Activated B cell treated with CpG ODN at 0.5 μM for 24 hours (primary cell): ENCODE measurements at regions not wholly inside any gene's neighbourhood (a gene's known extent, or its start where the extent isn't known, plus 50 kb on each side); places are given as distances from the start of the nearest gene placed in this dataset.

Experiments
- ATAC-seq: fragments of 200-7000 bp; cut with Tn5 transposase; one replicate; pipeline ENCODE4 v1.10.0; 2021; ENCODE audit warnings: low read depth, mild to moderate bottlenecking, moderate library complexity
- CTCF ChIA-PET: fragments of 350-600 bp; sonication (Branson Sonifier 250); formaldehyde crosslinking; loops from one replicate; lab custom pipeline; 2021; ENCODE audit warnings: antibody characterized with exemption; lab: Charles Lee
- POLR2A ChIA-PET: fragments of 350-600 bp; sonication (Branson Sonifier 250); formaldehyde crosslinking; loops from one replicate; lab custom pipeline; 2021; ENCODE audit warnings: antibody characterized with exemption; lab: Charles Lee
- DNase-seq: peaks from one replicate; pipeline ENCODE4 v3.0.0; 2022
- H3K27ac Mint-ChIP-seq: one replicate; pipeline ENCODE4 v1.8.0; 2020; ENCODE audit warnings: mixed read lengths
- H3K27me3 Mint-ChIP-seq: one replicate; pipeline ENCODE4 v1.8.0; 2021; ENCODE audit warnings: mixed read lengths
- H3K36me3 Mint-ChIP-seq: one replicate; pipeline ENCODE4 v1.8.0; 2021; ENCODE audit warnings: low read depth, mixed read lengths
- H3K4me1 Mint-ChIP-seq: one replicate; pipeline ENCODE4 v1.8.0; 2021; ENCODE audit warnings: mixed read lengths
- H3K4me3 Mint-ChIP-seq: one replicate; pipeline ENCODE4 v1.8.0; 2020; ENCODE audit warnings: mild to moderate bottlenecking, mixed read lengths
- H3K9me3 Mint-ChIP-seq: one replicate; pipeline ENCODE4 v1.8.0; 2020; ENCODE audit warnings: mixed read lengths
- intact Hi-C: fragments of 100-400 bp; cut with micrococcal nuclease; formaldehyde crosslinking; loops from one replicate; pipeline ENCODE4 v1.15.1; 2024
- TF ChIP-seq, protein P1 (sequence below): fragments of 200-600 bp; IDR thresholded peaks from one replicate; pipeline ENCODE4 v1.8.0; 2022; ENCODE audit warnings: antibody characterized with exemption, mild to moderate bottlenecking

DNA sequence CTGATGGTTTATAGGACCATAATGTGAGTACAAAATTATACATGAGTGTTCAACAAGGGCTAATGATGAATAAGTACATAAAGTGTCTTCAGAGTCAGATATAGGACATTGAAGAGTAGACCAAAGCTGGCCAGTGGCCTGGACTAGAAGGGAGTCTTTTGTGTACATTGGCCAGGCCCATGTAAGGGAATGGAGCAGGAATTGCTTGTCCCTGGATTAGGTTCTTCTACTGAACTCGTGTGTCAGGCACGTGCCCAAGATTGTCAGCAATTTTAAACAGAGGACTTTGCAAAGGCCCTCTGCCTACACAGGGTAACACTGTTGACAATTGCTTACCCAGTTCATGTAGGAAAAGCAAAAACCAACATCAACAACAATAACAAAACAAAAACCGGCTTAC, 196.0 kb upstream of the SEL1L start:
- ChIA-PET POLR2A (no interaction called here), CTCF (no interaction called here)
- no peak overlapping the region for H3K4me3 Mint-ChIP-seq
- TF ChIP-seq, protein P1, sequence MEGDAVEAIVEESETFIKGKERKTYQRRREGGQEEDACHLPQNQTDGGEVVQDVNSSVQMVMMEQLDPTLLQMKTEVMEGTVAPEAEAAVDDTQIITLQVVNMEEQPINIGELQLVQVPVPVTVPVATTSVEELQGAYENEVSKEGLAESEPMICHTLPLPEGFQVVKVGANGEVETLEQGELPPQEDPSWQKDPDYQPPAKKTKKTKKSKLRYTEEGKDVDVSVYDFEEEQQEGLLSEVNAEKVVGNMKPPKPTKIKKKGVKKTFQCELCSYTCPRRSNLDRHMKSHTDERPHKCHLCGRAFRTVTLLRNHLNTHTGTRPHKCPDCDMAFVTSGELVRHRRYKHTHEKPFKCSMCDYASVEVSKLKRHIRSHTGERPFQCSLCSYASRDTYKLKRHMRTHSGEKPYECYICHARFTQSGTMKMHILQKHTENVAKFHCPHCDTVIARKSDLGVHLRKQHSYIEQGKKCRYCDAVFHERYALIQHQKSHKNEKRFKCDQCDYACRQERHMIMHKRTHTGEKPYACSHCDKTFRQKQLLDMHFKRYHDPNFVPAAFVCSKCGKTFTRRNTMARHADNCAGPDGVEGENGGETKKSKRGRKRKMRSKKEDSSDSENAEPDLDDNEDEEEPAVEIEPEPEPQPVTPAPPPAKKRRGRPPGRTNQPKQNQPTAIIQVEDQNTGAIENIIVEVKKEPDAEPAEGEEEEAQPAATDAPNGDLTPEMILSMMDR, result no peak
- DNase-seq (no peak), ATAC-seq (no peak)
- no peak overlapping the region for H3K27ac Mint-ChIP-seq
- H3K36me3 Mint-ChIP-seq, result no peaks in the 10 kb centered on the region
- no peaks in the 10 kb centered on the region for H3K27me3 Mint-ChIP-seq
- intact Hi-C loops, result no loop called here
- H3K4me1 Mint-ChIP-seq, result no peaks in the 10 kb centered on the region
- peaks cover 2% of the 10 kb centered on the region for H3K9me3 Mint-ChIP-seq

DNA sequence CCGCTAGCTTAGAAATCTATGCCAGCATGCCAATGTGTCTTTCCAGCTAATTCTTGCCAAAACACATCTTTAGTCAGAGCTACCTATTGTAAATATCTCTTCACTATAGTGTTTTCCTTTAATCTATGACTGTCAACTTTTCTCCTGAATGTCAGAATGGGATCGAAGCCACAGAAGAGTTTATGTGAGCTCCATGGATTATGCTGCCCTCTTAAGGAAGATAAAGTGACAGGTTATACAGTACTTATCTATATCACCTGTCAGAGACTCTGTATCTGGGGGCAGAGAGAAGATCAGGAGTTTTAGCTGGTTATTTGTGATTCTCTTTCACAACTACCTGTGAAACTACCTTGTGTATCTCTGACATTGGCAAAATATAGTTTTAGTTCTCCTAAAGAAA, 204.3 kb upstream of the SEL1L start:
- H3K9me3 Mint-ChIP-seq, result peaks cover 2% of the 10 kb centered on the region
- ChIA-PET POLR2A (no interaction called here), CTCF (no interaction called here)
- DNase-seq, result no peak
- no peak for ATAC-seq
- no peak overlapping the region for H3K4me3 Mint-ChIP-seq
- intact Hi-C loops, result no loop called here
- H3K27ac Mint-ChIP-seq, result no peak overlapping the region
- H3K27me3 Mint-ChIP-seq, result no peaks in the 10 kb centered on the region
- TF ChIP-seq, protein P1, result no peak
- no peaks in the 10 kb centered on the region for H3K36me3 Mint-ChIP-seq
- H3K4me1 Mint-ChIP-seq, result no peaks in the 10 kb centered on the region

DNA sequence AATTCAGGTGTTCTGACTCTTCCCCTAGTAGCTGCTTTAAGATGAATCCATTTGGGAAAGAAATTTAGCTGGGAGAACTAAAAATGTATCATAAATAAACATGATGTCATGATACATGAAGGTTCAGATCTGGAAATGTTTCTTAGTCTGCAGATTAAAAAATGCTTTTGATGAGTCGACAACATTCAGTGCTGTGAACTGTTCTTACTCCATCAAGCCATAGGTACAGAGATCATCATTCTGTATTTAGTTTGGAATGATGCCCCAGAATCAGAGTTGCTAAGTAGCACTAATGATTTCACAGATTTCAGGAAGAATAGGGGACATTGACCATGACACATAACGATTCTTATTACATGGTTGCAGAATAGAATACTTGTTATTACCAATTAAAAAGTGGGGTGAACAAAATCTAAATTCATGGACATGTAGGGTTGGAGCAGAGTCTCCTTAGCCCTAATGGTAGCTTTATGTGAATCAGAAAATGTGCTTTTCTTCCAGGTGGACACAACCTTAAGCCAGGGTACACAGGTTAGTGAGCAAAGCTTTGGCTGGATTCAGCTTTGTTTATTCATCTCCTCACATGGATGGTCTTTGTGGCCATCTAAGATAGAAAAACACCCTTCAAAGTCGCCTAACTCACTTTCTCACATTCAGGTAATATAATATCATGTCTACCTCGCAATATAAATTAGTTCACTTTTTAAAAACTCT, 205.4 kb upstream of the SEL1L start:
- TF ChIP-seq, protein P1, result no peak
- no peak overlapping the region for H3K4me3 Mint-ChIP-seq
- no peak for DNase-seq
- H3K36me3 Mint-ChIP-seq, result no peaks in the 10 kb centered on the region
- no peaks in the 10 kb centered on the region for H3K4me1 Mint-ChIP-seq
- H3K9me3 Mint-ChIP-seq, result no peaks in the 10 kb centered on the region
- CTCF ChIA-PET, result no interaction called here
- POLR2A ChIA-PET, result no interaction called here
- no peak for ATAC-seq
- no peak overlapping the region for H3K27ac Mint-ChIP-seq
- intact Hi-C loops, result no loop called here
- H3K27me3 Mint-ChIP-seq, result no peaks in the 10 kb centered on the region

DNA sequence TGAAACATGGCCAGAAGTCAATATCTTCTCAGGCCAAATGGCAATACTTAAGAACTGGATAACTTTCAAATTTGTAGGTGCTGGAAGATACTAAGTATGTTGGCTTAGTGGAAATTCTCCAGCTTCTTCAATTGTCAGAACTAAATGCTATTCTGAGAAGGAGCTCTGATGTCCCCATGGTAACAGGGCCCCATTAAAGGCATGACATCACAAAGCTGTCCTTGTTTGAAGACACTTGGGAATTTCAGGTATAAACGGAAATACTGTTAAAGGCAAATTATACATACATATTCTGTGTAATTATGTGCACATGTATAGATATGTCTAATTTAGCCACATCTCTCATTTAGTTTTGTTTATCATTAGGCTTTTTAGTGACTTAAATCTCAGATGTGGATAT, 210.0 kb upstream of the SEL1L start:
- no peaks in the 10 kb centered on the region for H3K4me1 Mint-ChIP-seq
- POLR2A ChIA-PET, result no interaction called here
- no peak overlapping the region for H3K4me3 Mint-ChIP-seq
- no peaks in the 10 kb centered on the region for H3K36me3 Mint-ChIP-seq
- H3K9me3 Mint-ChIP-seq, result no peaks in the 10 kb centered on the region
- ATAC-seq, result no peak
- no peak overlapping the region for H3K27ac Mint-ChIP-seq
- CTCF ChIA-PET, result no interaction called here
- no peaks in the 10 kb centered on the region for H3K27me3 Mint-ChIP-seq
- intact Hi-C loops, result no loop called here
- DNase-seq, result no peak
- TF ChIP-seq, protein P1, result no peak

DNA sequence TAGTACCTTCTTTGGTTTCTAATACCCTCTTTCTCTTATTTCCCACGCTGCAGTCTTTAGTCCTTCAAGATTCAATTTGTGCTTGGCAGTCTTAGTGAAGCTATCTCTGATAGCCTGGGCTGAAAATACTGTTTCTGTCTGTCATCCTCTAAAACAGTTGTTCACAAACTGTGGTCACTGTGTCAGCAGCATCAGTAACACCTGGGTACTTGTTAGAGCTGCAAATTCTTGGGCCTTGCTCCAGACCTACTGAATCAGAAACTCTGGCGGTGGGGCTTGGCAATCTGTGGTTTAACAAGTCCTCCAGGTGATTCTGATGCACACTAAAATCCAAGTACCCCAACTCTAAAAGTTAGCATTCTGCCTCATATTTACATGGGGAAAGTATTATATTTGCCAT, 217.5 kb upstream of the SEL1L start:
- TF ChIP-seq, protein P1, result no peak
- intact Hi-C loops, result no loop called here
- H3K4me3 Mint-ChIP-seq, result no peak overlapping the region
- no peak for DNase-seq
- no peaks in the 10 kb centered on the region for H3K9me3 Mint-ChIP-seq
- no peak for ATAC-seq
- ChIA-PET POLR2A (no interaction called here), CTCF (no interaction called here)
- no peak overlapping the region for H3K27ac Mint-ChIP-seq
- no peaks in the 10 kb centered on the region for H3K36me3 Mint-ChIP-seq
- H3K4me1 Mint-ChIP-seq, result no peaks in the 10 kb centered on the region
- H3K27me3 Mint-ChIP-seq, result no peaks in the 10 kb centered on the region
